Endothelial cell of umbilical vein (primary cell): ENCODE measurements at regions not wholly inside any gene's neighbourhood (a gene's known extent, or its start where the extent isn't known, plus 50 kb on each side); places are given as distances from the start of the nearest gene placed in this dataset.

Experiments used
- BruUV-seq: library from RNA; stranded (reverse); fragments of 400-500 nt; replicated peaks from 2 replicates; lab custom pipeline; 2021; lab: Mats Ljungman, UMichigan
- CTCF ChIA-PET: fragments of 300-600, 350-600 bp; sonication (Branson Sonifier 250); formaldehyde crosslinking; loops from one replicate; lab custom pipeline; 2021; ENCODE audit warnings: antibody characterized with exemption, inconsistent platforms; lab: Charles Lee
- POLR2A ChIA-PET: fragments of 300-600, 350-600 bp; sonication (Branson Sonifier 250); formaldehyde crosslinking; loops from one replicate; lab custom pipeline; 2021; ENCODE audit warnings: antibody characterized with exemption, inconsistent platforms; lab: Charles Lee
- DNase-seq: peaks from one replicate; pipeline ENCODE4 v3.0.0-alpha.2; 2011; ENCODE audit warnings: low read depth, low spot score
- FAIRE-seq: peaks from 2 replicates; lab custom pipeline; 2011; peaks lifted over from hg19 to GRCh38; lab: Jason Lieb, UNC
- H2AFZ ChIP-seq: 2 replicates; pipeline ENCODE4 v1.6.0; 2012; ENCODE audit warnings: low read depth, low read length, control low read depth, inconsistent platforms
- H3K27ac ChIP-seq: 2 replicates; pipeline ENCODE4 v1.5.1; 2011; ENCODE audit warnings: low read depth, mild to moderate bottlenecking, control low read depth, low read length, moderate library complexity; ENCODE audit not compliant: insufficient read depth
- H3K27me3 ChIP-seq, 2 experiments: 2 replicates each; pipeline versions ENCODE4 v1.6.0 to v1.6.1; 2011; ENCODE audit warnings: low read length in 2 of 2, mixed read lengths in 1 of 2; ENCODE audit not compliant: control insufficient read depth in 2 of 2, insufficient read depth in 2 of 2
- H3K36me3 ChIP-seq, 2 experiments: 2 replicates in 1 of 2; 3 replicates in 1 of 2; pipeline ENCODE4 v1.5.1; 2011; ENCODE audit warnings: low read length in 2 of 2, mild to moderate bottlenecking in 1 of 2, moderate library complexity in 1 of 2; ENCODE audit not compliant: control insufficient read depth in 2 of 2, insufficient read depth in 2 of 2; ENCODE audit errors: extremely low read depth in 1 of 2
- H3K4me1 ChIP-seq: 3 replicates; pipeline ENCODE4 v1.5.1; 2011; ENCODE audit warnings: mild to moderate bottlenecking, low read length; ENCODE audit not compliant: control insufficient read depth, insufficient read depth; ENCODE audit errors: extremely low read depth
- H3K4me2 ChIP-seq: 2 replicates; pipeline ENCODE4 v1.6.1; 2011; ENCODE audit warnings: low read length, control low read depth, mixed read lengths; ENCODE audit not compliant: insufficient read depth
- H3K4me3 ChIP-seq, 3 experiments: fragments of 200-600 bp in 1 of 3; sonication (generic), shearing (Covaris generic) in 1 of 3; replicated peaks in 1 of 3; 2 replicates each; pipeline ENCODE4 v1.5.1; 2011 to 2016; ENCODE audit warnings: control low read depth in 3 of 3, low read length in 3 of 3, mild to moderate bottlenecking in 2 of 3, inconsistent platforms in 1 of 3, low read depth in 1 of 3, moderate library complexity in 1 of 3; ENCODE audit not compliant: insufficient read depth in 1 of 3
- H3K79me2 ChIP-seq: 2 replicates; pipeline ENCODE4 v1.6.0; 2012; ENCODE audit warnings: low read length, inconsistent platforms; ENCODE audit not compliant: control insufficient read depth, insufficient read depth
- H3K9ac ChIP-seq: replicated peaks from 2 replicates; pipeline ENCODE3; 2011; ENCODE audit warnings: low read length, control low read depth; ENCODE audit not compliant: insufficient read depth; ENCODE audit errors: extremely low read depth
- H3K9me1 ChIP-seq: replicated peaks from 3 replicates; pipeline ENCODE4 v1.6.0; 2011; ENCODE audit warnings: mild to moderate bottlenecking, low read length; ENCODE audit not compliant: control insufficient read depth, insufficient read depth; ENCODE audit errors: extremely low read depth
- H3K9me3 ChIP-seq: replicated peaks from 2 replicates; pipeline ENCODE4 v1.5.1; 2012; ENCODE audit warnings: low read length, inconsistent platforms; ENCODE audit not compliant: control insufficient read depth, insufficient read depth
- H4K20me1 ChIP-seq: replicated peaks from 2 replicates; pipeline ENCODE3; 2011; ENCODE audit warnings: mild to moderate bottlenecking, low read length; ENCODE audit not compliant: control insufficient read depth, insufficient read depth; ENCODE audit errors: extremely low read depth
- EZH2 ChIP-seq: IDR thresholded peaks from 2 replicates; pipeline ENCODE4 v1.6.1; 2012; ENCODE audit warnings: borderline replicate concordance, low read depth, mild to moderate bottlenecking, moderate library complexity, low read length, inconsistent platforms; ENCODE audit not compliant: severe bottlenecking
- FOS ChIP-seq: IDR thresholded peaks from 2 replicates; pipeline ENCODE4 v1.6.1; 2011; ENCODE audit warnings: mild to moderate bottlenecking, low read length, moderate library complexity, borderline replicate concordance; ENCODE audit not compliant: insufficient read depth
- GATA2 ChIP-seq: IDR thresholded peaks from 2 replicates; pipeline ENCODE4 v1.7.0; 2011; ENCODE audit warnings: low read depth, mild to moderate bottlenecking, moderate library complexity, mixed read lengths, low read length; ENCODE audit not compliant: insufficient read length, insufficient read depth
- JUN ChIP-seq: IDR thresholded peaks from 2 replicates; pipeline ENCODE4 v1.6.1; 2011; ENCODE audit warnings: borderline replicate concordance, low read depth; ENCODE audit not compliant: insufficient read length, insufficient read depth
- MYC ChIP-seq: IDR thresholded peaks from one replicate; pipeline ENCODE4 v1.6.1; 2011; ENCODE audit warnings: mild to moderate bottlenecking, low read depth, low read length
- POLR2A ChIP-seq: IDR thresholded peaks from 2 replicates; pipeline ENCODE4 v1.6.1; 2012; ENCODE audit warnings: low read depth, mild to moderate bottlenecking, control low read depth, low read length
- POLR2AphosphoS5 ChIP-seq: IDR thresholded peaks from 2 replicates; pipeline ENCODE4 v1.6.1; 2012; ENCODE audit warnings: low read depth, mild to moderate bottlenecking, control low read depth, low read length, moderate library complexity; ENCODE audit not compliant: insufficient read depth
- dilution Hi-C: fragments of 300-500 bp; cut with MboI; formaldehyde crosslinking; loops from one replicate; pipeline ENCODE4 v1.15.0; 2019; ENCODE audit warnings: low sequenced_read_pairs; ENCODE audit not compliant: extremely low pct_ligation_motif_present
- intact Hi-C: fragments of 100-400 bp; cut with micrococcal nuclease; formaldehyde crosslinking; loops from one replicate; pipeline ENCODE4 v1.10.0; 2022
- TF ChIP-seq, protein P1 (sequence below), 2 donors: IDR thresholded peaks; 1 replicate in 1 of 2; 2 replicates in 1 of 2; pipeline ENCODE4 v1.5.1; 2011; ENCODE audit warnings: low read length in 2 of 2, mild to moderate bottlenecking in 2 of 2, moderate library complexity in 2 of 2, control low read depth in 1 of 2, inconsistent platforms in 1 of 2, low read depth in 1 of 2; ENCODE audit not compliant: insufficient read depth in 1 of 2; ENCODE audit errors: extremely low read depth in 1 of 2
- TF ChIP-seq, protein P2 (sequence below): IDR thresholded peaks from 2 replicates; pipeline ENCODE4 v1.6.1; 2011; ENCODE audit not compliant: insufficient read depth, insufficient read length

DNA sequence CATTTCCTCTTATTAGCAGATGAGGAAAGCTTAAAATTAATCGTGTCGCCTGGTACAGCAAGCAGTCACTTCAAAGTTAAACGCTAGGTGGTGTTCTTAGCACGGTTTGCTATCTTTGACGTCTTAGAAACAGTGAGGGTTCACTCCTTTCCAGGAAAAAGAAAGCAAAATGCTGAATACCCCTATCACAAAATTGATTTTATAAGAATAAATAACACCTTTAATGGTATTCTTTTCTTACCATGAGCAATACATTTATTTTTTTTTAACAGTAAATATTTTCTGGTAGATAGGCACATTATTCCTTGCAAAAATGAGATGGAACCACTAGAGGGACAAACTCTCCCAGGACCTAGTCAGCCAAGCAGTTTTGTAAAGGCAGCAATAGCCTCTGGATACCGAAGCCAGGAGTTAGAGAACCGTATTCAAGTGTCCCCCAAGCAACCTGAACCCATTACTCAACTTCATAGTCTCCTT, 153.9 kb downstream of the KDR start:
- Histone ChIP-seq H3K27me3 (peaks cover 0 to 2% of the 10 kb centered on the region in 2 experiments), H3K79me2 (no peaks in the 10 kb centered on the region), H3K4me1 (no peaks in the 10 kb centered on the region), H3K9ac (no peak overlapping the region), H3K4me3 (no peak overlapping the region), H4K20me1 (no peaks in the 10 kb centered on the region), H3K36me3 (no peaks in the 10 kb centered on the region), H3K9me1 (no peaks in the 10 kb centered on the region), H3K4me2 (peak overlapping the region; percentile 50), H3K27ac (no peak overlapping the region), H2AFZ (peak overlapping the region; percentile 1), H3K9me3 (no peaks in the 10 kb centered on the region)
- peak; percentile 77 for DNase-seq
- intact Hi-C loops (loop anchor here (1.0 to 10.0 kb wide), 10 partner anchors 107 to 893 kb away; partner anchors contain the start of gene SRD5A3), dilution Hi-C loops (no loop called here)
- TF ChIP-seq, protein P1, sequence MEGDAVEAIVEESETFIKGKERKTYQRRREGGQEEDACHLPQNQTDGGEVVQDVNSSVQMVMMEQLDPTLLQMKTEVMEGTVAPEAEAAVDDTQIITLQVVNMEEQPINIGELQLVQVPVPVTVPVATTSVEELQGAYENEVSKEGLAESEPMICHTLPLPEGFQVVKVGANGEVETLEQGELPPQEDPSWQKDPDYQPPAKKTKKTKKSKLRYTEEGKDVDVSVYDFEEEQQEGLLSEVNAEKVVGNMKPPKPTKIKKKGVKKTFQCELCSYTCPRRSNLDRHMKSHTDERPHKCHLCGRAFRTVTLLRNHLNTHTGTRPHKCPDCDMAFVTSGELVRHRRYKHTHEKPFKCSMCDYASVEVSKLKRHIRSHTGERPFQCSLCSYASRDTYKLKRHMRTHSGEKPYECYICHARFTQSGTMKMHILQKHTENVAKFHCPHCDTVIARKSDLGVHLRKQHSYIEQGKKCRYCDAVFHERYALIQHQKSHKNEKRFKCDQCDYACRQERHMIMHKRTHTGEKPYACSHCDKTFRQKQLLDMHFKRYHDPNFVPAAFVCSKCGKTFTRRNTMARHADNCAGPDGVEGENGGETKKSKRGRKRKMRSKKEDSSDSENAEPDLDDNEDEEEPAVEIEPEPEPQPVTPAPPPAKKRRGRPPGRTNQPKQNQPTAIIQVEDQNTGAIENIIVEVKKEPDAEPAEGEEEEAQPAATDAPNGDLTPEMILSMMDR (IDR thresholded peaks at IDR 0.05; ENCODE audit: extremely low read depth in 1 of 2, insufficient read depth in 1 of 2, low read depth in 1 of 2, low read length in 2 of 2): peak; percentile 46 to 52
- TF ChIP-seq, protein P2, sequence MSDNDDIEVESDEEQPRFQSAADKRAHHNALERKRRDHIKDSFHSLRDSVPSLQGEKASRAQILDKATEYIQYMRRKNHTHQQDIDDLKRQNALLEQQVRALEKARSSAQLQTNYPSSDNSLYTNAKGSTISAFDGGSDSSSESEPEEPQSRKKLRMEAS: no peak
- ChIA-PET CTCF (interaction anchor here (0.6 to 4.4 kb wide), 71 partner anchors 10 to 1865 kb away, joined by 3 to 85 read pairs (median 4); partner anchors contain the start of genes CLOCK, KDR, SRD5A3 and TMEM165), POLR2A (interaction anchor here (0.6 kb wide), 1 partner anchor 883 kb away, joined by 5 read pairs; no protein-coding TSS in a partner anchor)
- FAIRE-seq: peak; percentile 85
- BruUV-seq: no TSS peak

GRCh38 chr4:54967289-54967688, 158.1 kb downstream of the KDR start:
- BruUV-seq: no TSS peak
- intact Hi-C loops: no loop called here
- no peak overlapping the region for H3K4me2 ChIP-seq

More at GRCh38 chr4:54967289-54967688, 158.1 kb downstream of the KDR start:
- H3K79me2 ChIP-seq: no peaks in the 10 kb centered on the region
- no peak overlapping the region for H3K4me3 ChIP-seq
- dilution Hi-C loops: no loop called here
- H3K9ac ChIP-seq: no peak overlapping the region
- ChIA-PET POLR2A (no interaction called here), CTCF (interaction anchor here (1.5 kb wide), 1 partner anchor 37 kb away, joined by 4 read pairs; no protein-coding TSS in a partner anchor)
- H3K27me3 ChIP-seq: peaks cover 7 to 12% of the 10 kb centered on the region in 2 experiments
- FAIRE-seq: no peak
- no peaks in the 10 kb centered on the region for H3K9me3 ChIP-seq
- H3K9me1 ChIP-seq: no peaks in the 10 kb centered on the region
- H3K36me3 ChIP-seq: no peaks in the 10 kb centered on the region
- TF ChIP-seq POLR2AphosphoS5 (no peak), FOS (no peak), GATA2 (no peak), MYC (no peak), POLR2A (no peak), JUN (no peak), EZH2 (no peak)
- TF ChIP-seq, protein P1 (IDR thresholded peaks at IDR 0.05; ENCODE audit: extremely low read depth in 1 of 2, insufficient read depth in 1 of 2, low read depth in 1 of 2, low read length in 2 of 2): no peak
- TF ChIP-seq, protein P2: no peak
- DNase-seq: no peak
- H4K20me1 ChIP-seq: no peaks in the 10 kb centered on the region
- no peak overlapping the region for H2AFZ ChIP-seq
- no peak overlapping the region for H3K27ac ChIP-seq
- H3K4me1 ChIP-seq: no peaks in the 10 kb centered on the region
